Calu3 (cell line): ENCODE measurements at regions not wholly inside any gene's neighbourhood (a gene's known extent, or its start where the extent isn't known, plus 50 kb on each side); places are given as distances from the start of the nearest gene placed in this dataset.
"Not testable (repeated sequence)": the region's sequence is repeated elsewhere in the genome, so short reads cannot be mapped to it uniquely, and the experiment has no call there.

Experiments
- BruUV-seq: library from RNA; stranded (reverse); fragments of 400-500 nt; replicated peaks from 2 replicates; lab custom pipeline; 2021; lab: Mats Ljungman, UMichigan
- CTCF ChIA-PET: fragments of 300-600 bp; sonication (Branson Sonifier 250); formaldehyde crosslinking; loops from one replicate; lab custom pipeline; 2022; ENCODE audit warnings: antibody characterized with exemption; lab: Charles Lee
- DNase-seq: peaks from one replicate; pipeline ENCODE4 v3.0.0; 2022
- H3K27ac Mint-ChIP-seq: one replicate; pipeline ENCODE4 v1.8.0; 2022; ENCODE audit warnings: mixed read lengths; ENCODE audit not compliant: unreplicated experiment
- H3K27me3 Mint-ChIP-seq: one replicate; pipeline ENCODE4 v1.8.0; 2022; ENCODE audit warnings: mixed read lengths; ENCODE audit not compliant: unreplicated experiment
- H3K36me3 Mint-ChIP-seq: one replicate; pipeline ENCODE4 v1.8.0; 2022; ENCODE audit warnings: mild to moderate bottlenecking, moderate library complexity, mixed read lengths; ENCODE audit not compliant: insufficient read depth, unreplicated experiment
- H3K4me1 Mint-ChIP-seq: one replicate; pipeline ENCODE4 v1.8.0; 2022; ENCODE audit warnings: mild to moderate bottlenecking, low read depth, mixed read lengths; ENCODE audit not compliant: unreplicated experiment
- H3K4me3 Mint-ChIP-seq: one replicate; pipeline ENCODE4 v1.8.0; 2022; ENCODE audit warnings: mild to moderate bottlenecking, low read depth, moderate library complexity, mixed read lengths; ENCODE audit not compliant: unreplicated experiment
- H3K9me3 Mint-ChIP-seq: one replicate; pipeline ENCODE4 v1.8.0; 2022; ENCODE audit warnings: low read depth, mixed read lengths; ENCODE audit not compliant: unreplicated experiment
- intact Hi-C: fragments of 100-400 bp; cut with micrococcal nuclease; formaldehyde crosslinking; loops from one replicate; pipeline ENCODE4 v1.10.0; 2022; ENCODE audit not compliant: unreplicated experiment
- TF ChIP-seq, protein P1 (sequence below): fragments of 200-600 bp; IDR thresholded peaks from one replicate; pipeline ENCODE4 v1.8.0; 2022; ENCODE audit warnings: antibody characterized with exemption; ENCODE audit not compliant: unreplicated experiment

DNA sequence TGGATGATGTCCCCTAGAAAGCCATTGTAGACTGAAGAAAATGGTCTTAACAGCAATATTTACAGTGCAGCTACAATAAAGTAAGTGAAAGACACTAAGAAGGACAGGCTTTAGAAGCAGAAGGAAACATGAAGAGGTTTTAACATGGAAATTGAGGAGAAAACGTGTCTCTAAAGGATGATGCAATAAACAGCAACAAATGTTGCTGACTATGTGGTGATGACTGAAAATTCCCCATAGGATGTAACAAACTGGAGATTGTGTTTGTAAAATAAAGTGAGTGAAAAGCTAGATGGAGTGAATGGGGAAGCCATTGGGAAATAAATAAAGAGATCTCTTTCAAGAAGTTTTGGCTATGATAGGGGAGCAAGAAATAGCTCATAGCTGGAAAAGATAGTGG is 186.7 kb upstream of the IPO5 start:
- intact Hi-C loops: no loop called here
- peaks cover 7% of the 10 kb centered on the region for H3K4me1 Mint-ChIP-seq
- TF ChIP-seq, protein P1, sequence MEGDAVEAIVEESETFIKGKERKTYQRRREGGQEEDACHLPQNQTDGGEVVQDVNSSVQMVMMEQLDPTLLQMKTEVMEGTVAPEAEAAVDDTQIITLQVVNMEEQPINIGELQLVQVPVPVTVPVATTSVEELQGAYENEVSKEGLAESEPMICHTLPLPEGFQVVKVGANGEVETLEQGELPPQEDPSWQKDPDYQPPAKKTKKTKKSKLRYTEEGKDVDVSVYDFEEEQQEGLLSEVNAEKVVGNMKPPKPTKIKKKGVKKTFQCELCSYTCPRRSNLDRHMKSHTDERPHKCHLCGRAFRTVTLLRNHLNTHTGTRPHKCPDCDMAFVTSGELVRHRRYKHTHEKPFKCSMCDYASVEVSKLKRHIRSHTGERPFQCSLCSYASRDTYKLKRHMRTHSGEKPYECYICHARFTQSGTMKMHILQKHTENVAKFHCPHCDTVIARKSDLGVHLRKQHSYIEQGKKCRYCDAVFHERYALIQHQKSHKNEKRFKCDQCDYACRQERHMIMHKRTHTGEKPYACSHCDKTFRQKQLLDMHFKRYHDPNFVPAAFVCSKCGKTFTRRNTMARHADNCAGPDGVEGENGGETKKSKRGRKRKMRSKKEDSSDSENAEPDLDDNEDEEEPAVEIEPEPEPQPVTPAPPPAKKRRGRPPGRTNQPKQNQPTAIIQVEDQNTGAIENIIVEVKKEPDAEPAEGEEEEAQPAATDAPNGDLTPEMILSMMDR: no peak
- H3K27me3 Mint-ChIP-seq: no peaks in the 10 kb centered on the region
- no peaks in the 10 kb centered on the region for H3K9me3 Mint-ChIP-seq
- no peak overlapping the region for H3K4me3 Mint-ChIP-seq
- DNase-seq: no peak
- no peaks in the 10 kb centered on the region for H3K36me3 Mint-ChIP-seq
- no TSS peak for BruUV-seq
- CTCF ChIA-PET: no interaction called here
- no peak overlapping the region for H3K27ac Mint-ChIP-seq

DNA sequence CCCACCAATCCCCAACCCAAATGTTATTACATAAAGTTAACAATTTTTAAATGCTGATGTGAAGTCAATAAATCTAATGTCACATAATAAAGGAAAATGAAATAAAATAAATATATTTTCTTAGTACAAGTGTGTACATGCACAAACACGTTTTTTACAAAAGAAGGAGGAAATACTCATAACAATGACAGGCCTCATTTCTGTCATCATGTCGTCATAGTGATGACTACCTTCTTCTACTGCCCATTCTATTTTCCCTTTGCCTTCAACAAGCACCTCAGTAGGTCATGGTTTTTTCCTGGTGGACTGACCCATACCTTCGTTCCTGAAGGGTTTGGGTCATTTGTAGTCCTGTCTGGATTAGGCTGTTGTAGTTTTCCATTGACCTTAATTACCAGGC is 185.3 kb upstream of the IPO5 start:
- H3K36me3 Mint-ChIP-seq: no peaks in the 10 kb centered on the region
- TF ChIP-seq, protein P1: no peak
- CTCF ChIA-PET: no interaction called here
- H3K27ac Mint-ChIP-seq: no peak overlapping the region
- H3K4me1 Mint-ChIP-seq: peaks cover 7% of the 10 kb centered on the region
- BruUV-seq: no TSS peak
- no peaks in the 10 kb centered on the region for H3K27me3 Mint-ChIP-seq
- no peak for DNase-seq
- no peaks in the 10 kb centered on the region for H3K9me3 Mint-ChIP-seq
- intact Hi-C loops: no loop called here
- H3K4me3 Mint-ChIP-seq: no peak overlapping the region

DNA sequence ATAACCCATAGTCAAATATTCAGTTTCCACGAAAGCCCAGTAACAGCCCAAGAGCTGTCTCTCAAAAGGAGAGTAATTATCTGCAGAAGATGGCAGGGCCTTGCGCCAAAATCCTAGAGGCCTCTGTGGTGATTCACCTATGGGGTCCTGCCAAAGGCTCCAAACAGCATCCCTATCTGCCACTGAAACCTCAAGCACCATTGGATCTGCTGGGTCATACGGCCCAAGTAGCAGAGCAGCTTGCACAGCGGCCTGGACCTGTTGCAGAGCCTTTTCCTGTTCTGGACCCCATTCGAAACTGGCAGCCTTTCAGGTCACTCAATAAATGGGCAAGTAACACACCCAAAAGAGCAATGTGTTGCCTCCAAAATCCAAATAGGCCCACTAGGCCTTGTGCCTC is 183.2 kb upstream of the IPO5 start:
- H3K27me3 Mint-ChIP-seq, H3K4me3 Mint-ChIP-seq, BruUV-seq, CTCF ChIA-PET, H3K4me1 Mint-ChIP-seq, H3K27ac Mint-ChIP-seq, H3K36me3 Mint-ChIP-seq, DNase-seq, intact Hi-C loops, H3K9me3 Mint-ChIP-seq: not testable (repeated sequence)

DNA sequence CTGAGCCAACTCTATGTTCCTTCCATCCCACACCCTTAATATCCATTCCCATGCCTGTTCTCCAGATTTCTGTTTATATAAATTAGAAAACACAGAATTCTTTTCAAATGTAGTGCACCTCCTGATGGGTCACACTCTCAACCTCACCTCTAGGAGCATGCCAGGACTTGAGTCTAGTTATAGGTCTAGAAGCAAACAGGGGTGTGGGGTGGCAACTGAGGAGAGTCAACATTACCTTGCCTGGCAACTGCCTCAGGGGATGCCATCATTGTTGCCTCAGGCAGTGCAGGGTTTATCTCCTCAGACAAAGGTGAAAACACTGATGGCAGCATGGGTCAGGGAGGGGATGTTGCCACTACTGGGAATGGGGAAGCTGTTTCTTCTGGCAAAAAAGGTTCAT is 181.0 kb upstream of the IPO5 start:
- H3K27ac Mint-ChIP-seq, H3K27me3 Mint-ChIP-seq, H3K36me3 Mint-ChIP-seq, CTCF ChIA-PET, H3K4me1 Mint-ChIP-seq, H3K9me3 Mint-ChIP-seq, H3K4me3 Mint-ChIP-seq, BruUV-seq, DNase-seq, intact Hi-C loops: not testable (repeated sequence)

DNA sequence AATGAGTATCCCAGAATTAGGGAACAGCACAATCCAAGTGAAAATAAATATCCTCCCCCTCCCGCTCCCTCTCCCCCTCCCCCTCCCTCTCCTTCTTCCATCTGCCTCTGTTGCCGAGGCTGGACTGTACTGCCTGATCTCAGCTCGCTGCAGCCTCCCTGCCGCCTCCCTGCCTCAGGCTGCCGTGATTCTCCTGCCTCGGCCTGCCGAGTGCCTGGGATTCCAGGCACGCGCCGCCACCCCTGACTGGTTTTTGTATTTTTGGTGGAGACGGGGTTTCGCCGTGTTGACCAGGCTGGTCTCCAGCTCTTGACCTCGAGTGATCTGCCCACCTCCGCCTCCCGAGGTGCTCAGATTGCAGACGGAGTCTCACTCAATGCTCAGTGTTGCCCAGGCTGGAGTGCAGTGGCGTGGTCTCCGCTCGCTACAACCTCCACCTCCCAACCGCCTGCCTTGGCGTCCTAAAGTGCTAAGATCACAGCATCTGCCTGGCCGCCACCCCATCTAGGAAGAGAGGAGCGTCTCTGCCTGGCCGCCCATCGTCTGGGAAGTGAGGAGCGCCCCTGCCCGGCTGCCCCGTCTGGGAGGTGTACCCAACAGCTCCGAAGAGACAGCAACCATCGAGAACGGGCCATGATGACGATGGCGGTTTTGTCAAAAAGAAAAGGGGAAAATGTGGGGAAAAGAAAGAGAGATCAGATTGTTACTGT is 178.9 kb upstream of the IPO5 start:
- H3K4me3 Mint-ChIP-seq, CTCF ChIA-PET, H3K27ac Mint-ChIP-seq, H3K9me3 Mint-ChIP-seq, intact Hi-C loops, DNase-seq, H3K36me3 Mint-ChIP-seq, BruUV-seq, H3K27me3 Mint-ChIP-seq, H3K4me1 Mint-ChIP-seq: not testable (repeated sequence)

DNA sequence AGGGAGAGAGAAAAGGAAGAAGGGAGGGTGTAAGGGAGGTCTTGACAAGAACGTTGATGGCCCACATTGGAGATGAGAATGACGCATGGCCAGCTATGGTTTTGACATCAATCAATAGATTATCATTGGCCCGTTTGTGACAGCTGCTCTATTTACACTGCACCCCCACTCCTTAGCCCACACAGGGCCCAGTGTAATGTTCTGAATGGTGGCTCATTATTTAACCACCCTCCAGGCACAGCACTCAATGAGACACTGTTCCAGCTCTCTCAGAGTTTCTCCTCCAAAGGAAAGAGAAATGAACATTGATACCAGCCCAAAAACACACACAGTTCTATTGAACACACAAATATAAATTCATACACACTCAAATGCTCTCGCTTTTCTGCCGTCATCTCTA is 173.0 kb upstream of the IPO5 start:
- H3K4me1 Mint-ChIP-seq: no peaks in the 10 kb centered on the region
- DNase-seq: no peak
- H3K4me3 Mint-ChIP-seq: no peak overlapping the region
- no TSS peak for BruUV-seq
- CTCF ChIA-PET: no interaction called here
- TF ChIP-seq, protein P1: no peak
- intact Hi-C loops: no loop called here
- no peaks in the 10 kb centered on the region for H3K9me3 Mint-ChIP-seq
- H3K36me3 Mint-ChIP-seq: no peaks in the 10 kb centered on the region
- H3K27ac Mint-ChIP-seq: no peak overlapping the region
- no peaks in the 10 kb centered on the region for H3K27me3 Mint-ChIP-seq
